ENCODE measurements at regions not wholly inside any gene's neighbourhood (a gene's known extent, or its start where the extent isn't known, plus 50 kb on each side); places are given as distances from the start of the nearest gene placed in this dataset.

DNA sequence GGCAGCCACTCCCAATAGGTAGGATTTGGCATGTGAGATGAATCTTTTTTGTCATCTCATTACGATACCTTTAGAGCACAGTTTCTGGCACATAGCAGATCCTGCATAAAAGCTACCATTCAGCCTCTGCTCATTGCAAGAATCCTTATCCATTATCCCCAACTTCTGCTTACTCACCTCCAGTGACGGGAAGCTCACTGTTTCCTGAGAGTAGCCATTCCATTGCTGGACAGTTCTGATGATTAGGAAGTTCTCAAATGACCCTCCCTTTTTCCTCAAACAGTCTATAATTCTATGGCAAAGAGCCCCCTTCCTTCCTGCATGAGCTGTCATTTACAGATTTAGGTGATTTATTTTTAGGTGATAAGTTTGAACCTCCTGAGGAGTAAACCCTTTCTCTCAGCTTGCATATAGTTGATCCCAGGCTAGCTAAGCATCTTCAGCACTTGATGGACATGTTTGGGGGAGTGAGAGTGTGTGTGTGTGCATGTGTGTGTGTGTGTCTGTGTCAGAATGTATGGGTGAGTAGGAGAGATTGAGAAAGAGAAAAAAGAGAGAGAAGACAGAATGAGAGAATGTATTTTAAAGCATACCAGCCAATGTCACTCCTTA is 109.7 kb downstream of the LSM3 start:
- Histone ChIP-seq H3K9me3 (replicated peaks in 1 of 3) (no peaks in the 10 kb centered on the region), H3K27ac (no peak overlapping the region), H3K36me3 (replicated peaks in 1 of 2) (no peaks in the 10 kb centered on the region), H3K27me3 (no peaks in the 10 kb centered on the region), H3K4me3 (no peak overlapping the region), H3K4me1 (replicated peaks in 1 of 2) (peaks cover 0 to 12% of the 10 kb centered on the region in 2 donors)
- intact Hi-C loops (cut with DNase I), result no loop called here
- no peak for TF ChIP-seq POLR2A (IDR thresholded peaks at IDR 0.05)
- TF ChIP-seq, protein P1, sequence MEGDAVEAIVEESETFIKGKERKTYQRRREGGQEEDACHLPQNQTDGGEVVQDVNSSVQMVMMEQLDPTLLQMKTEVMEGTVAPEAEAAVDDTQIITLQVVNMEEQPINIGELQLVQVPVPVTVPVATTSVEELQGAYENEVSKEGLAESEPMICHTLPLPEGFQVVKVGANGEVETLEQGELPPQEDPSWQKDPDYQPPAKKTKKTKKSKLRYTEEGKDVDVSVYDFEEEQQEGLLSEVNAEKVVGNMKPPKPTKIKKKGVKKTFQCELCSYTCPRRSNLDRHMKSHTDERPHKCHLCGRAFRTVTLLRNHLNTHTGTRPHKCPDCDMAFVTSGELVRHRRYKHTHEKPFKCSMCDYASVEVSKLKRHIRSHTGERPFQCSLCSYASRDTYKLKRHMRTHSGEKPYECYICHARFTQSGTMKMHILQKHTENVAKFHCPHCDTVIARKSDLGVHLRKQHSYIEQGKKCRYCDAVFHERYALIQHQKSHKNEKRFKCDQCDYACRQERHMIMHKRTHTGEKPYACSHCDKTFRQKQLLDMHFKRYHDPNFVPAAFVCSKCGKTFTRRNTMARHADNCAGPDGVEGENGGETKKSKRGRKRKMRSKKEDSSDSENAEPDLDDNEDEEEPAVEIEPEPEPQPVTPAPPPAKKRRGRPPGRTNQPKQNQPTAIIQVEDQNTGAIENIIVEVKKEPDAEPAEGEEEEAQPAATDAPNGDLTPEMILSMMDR (IDR thresholded peaks at IDR 0.05), result no peak
- no peak for DNase-seq
- 86 to 98% (median 91%) methylated on average over 2 of the region's 2 CpGs for WGBS, 4 donors

DNA sequence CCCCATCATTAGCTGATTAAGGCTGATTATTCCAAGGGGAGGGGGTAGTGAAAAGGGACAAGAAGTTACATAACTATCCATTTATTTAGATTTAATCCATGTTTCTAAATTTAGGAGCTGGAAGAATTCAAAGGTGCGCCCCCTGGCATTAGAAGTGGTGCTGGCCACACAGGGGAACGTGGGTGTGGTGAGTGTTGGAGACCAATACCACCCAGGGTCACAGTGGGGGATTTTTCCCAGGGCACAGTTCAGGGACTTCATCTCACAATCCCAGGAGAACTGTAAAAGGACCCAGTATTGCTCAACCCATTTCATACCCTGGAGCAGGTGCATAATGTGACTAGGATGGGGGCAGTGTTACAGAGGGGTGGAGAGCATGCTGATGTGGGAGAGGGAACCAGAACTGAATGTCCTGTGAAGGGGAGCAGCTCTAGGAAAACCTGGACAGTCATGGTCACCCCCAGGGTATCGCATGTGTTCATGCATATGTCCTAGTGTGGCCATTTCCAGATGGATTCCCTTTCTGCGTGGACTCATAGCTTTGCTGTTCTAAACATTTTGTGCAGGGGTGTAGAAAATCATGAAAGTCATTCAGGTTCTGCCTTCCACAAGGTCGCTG is 110.3 kb downstream of the LSM3 start:
- no peak for TF ChIP-seq POLR2A (IDR thresholded peaks at IDR 0.05)
- TF ChIP-seq, protein P1 (IDR thresholded peaks at IDR 0.05), result no peak
- Histone ChIP-seq H3K9me3 (replicated peaks in 1 of 3) (no peaks in the 10 kb centered on the region), H3K4me1 (replicated peaks in 1 of 2) (peaks cover 0 to 12% of the 10 kb centered on the region in 2 donors), H3K36me3 (replicated peaks in 1 of 2) (no peaks in the 10 kb centered on the region), H3K27ac (no peak overlapping the region), H3K4me3 (no peak overlapping the region), H3K27me3 (no peaks in the 10 kb centered on the region)
- WGBS, 4 donors, result 66 to 84% (median 77%) methylated on average over 4 to 5 of the region's 5 CpGs
- intact Hi-C loops (cut with DNase I), result no loop called here
- DNase-seq, result no peak

DNA sequence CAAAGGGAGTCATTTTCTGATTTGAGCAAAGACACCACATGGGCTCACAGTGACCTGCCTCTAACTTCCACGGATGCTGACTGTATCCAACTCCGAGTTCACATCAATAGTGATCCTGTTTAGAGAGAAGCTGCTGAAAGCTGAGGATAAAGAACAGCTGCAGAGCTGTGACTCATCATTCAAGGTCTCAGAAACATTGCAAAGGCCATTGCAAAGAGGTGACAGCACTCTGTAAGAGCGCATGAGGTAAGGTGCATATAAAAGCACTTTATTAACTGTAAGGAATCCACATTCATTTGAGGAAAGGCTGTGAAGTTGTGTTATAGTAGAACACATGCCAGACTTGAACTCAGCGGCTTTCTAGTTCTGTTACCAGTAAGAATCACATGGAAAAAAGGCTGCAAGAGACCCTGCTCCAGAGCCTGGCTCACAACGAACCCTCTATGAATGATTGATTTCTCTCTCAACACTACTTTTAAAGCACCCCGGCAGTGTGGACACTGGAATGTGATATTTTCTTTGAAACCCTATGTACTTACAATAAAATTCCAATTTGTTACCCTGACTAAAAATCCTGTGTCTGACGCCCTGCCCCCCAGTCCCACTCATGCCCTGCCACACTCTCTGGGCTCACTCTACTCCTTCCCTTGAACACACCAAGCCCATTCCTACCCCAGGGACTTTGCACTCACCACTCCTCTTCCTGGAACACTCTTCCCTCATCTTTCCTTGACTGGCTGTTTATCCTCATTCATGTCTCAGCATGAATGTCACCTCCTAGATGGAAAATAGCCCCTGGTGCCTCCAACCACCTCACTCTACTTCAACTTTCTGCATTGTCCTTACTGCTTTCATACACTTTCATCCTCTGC is 111.2 kb downstream of the LSM3 start:
- intact Hi-C loops (cut with DNase I), result no loop called here
- Histone ChIP-seq H3K36me3 (replicated peaks in 1 of 2) (no peaks in the 10 kb centered on the region), H3K27ac (peak overlapping the region in 2 of 5 donors; percentile 64 to 76), H3K27me3 (no peaks in the 10 kb centered on the region), H3K4me1 (replicated peaks in 1 of 2) (peaks cover 0 to 12% of the 10 kb centered on the region in 2 donors), H3K9me3 (replicated peaks in 1 of 3) (no peaks in the 10 kb centered on the region), H3K4me3 (no peak overlapping the region)
- TF ChIP-seq, protein P1 (IDR thresholded peaks at IDR 0.05), result no peak
- TF ChIP-seq POLR2A (IDR thresholded peaks at IDR 0.05), result peak in 1 of 2 donors; percentile 41
- peak; percentile 40 to 77 (median 65) for DNase-seq
- WGBS, 4 donors, result 24 to 37% (median 35%) methylated on average over 6 to 7 of the region's 7 CpGs
